Spinal cord (tissue), 9 donors: ENCODE measurements at regions not wholly inside any gene's neighbourhood (a gene's known extent, or its start where the extent isn't known, plus 50 kb on each side); places are given as distances from the start of the nearest gene placed in this dataset.

ENCODE experiments used
- DNase-seq, 6 donors: peaks; one replicate each; pipeline versions ENCODE4 v3.0.0 to v3.0.0-alpha.2; 2013 to 2015; ENCODE audit warnings: low spot score in 6 of 6, low read depth in 4 of 6
- H3K27ac ChIP-seq: one replicate; pipeline ENCODE4 v1.5.1; 2013; ENCODE audit warnings: low read depth, low read length, control low read depth
- H3K27me3 ChIP-seq: one replicate; pipeline ENCODE4 v1.6.1; 2013; ENCODE audit warnings: low read length; ENCODE audit not compliant: control insufficient read depth, insufficient read depth
- H3K36me3 ChIP-seq: one replicate; pipeline ENCODE4 v1.6.1; 2013; ENCODE audit warnings: low read length; ENCODE audit not compliant: control insufficient read depth, insufficient read depth
- H3K4me1 ChIP-seq: one replicate; pipeline ENCODE4 v1.6.1; 2013; ENCODE audit warnings: low read length; ENCODE audit not compliant: control insufficient read depth, insufficient read depth
- H3K4me3 ChIP-seq: one replicate; pipeline ENCODE4 v1.5.1; 2013; ENCODE audit warnings: low read depth, low read length, control low read depth
- H3K9me3 ChIP-seq: one replicate; pipeline ENCODE4 v1.6.1; 2013; ENCODE audit warnings: low read length; ENCODE audit not compliant: control insufficient read depth, insufficient read depth
- WGBS: methylation state at CpG from one replicate; pipeline ENCODE4 v1.1.5; 2013; ENCODE audit warnings: missing lambda C conversion rate; ENCODE audit not compliant: insufficient coverage; 5-methylcytosine and 5-hydroxymethylcytosine counted together
- donor health status: healthy.

- no CpG with 5 or more reads among the region's 2 CpGs for WGBS
- no peaks in the 10 kb centered on the region for H3K36me3 ChIP-seq
- no peaks in the 10 kb centered on the region for H3K9me3 ChIP-seq
- H3K4me3 ChIP-seq, result no peak overlapping the region
- H3K4me1 ChIP-seq, result no peaks in the 10 kb centered on the region
- DNase-seq, result no peak
- H3K27me3 ChIP-seq, result no peaks in the 10 kb centered on the region
- H3K27ac ChIP-seq, result no peak overlapping the region
These were observed 375.7 kb upstream of the B3GALT2 start for GRCh38 chr1:193562121-193562520.

GRCh38 chr1:193558491-193559028, 372.1 kb upstream of the B3GALT2 start:
- no peak overlapping the region for H3K4me3 ChIP-seq
- no peak overlapping the region for H3K27ac ChIP-seq
- no peaks in the 10 kb centered on the region for H3K36me3 ChIP-seq
- H3K4me1 ChIP-seq, result no peaks in the 10 kb centered on the region
- no peak for DNase-seq
- WGBS, result no CpG with 5 or more reads among the region's 4 CpGs
- H3K27me3 ChIP-seq, result no peaks in the 10 kb centered on the region
- no peaks in the 10 kb centered on the region for H3K9me3 ChIP-seq

- Histone ChIP-seq H3K36me3 (no peaks in the 10 kb centered on the region), H3K4me1 (no peaks in the 10 kb centered on the region), H3K27ac (no peak overlapping the region), H3K9me3 (no peaks in the 10 kb centered on the region), H3K4me3 (no peak overlapping the region), H3K27me3 (no peaks in the 10 kb centered on the region)
- no peak for DNase-seq
- WGBS, result no CpG with 5 or more reads among the region's 4 CpGs
These were observed 369.4 kb upstream of the B3GALT2 start for GRCh38 chr1:193555662-193556441.

GRCh38 chr1:193553564-193553963, 367.2 kb upstream of the B3GALT2 start:
- no peak for DNase-seq
- no peaks in the 10 kb centered on the region for H3K36me3 ChIP-seq
- H3K9me3 ChIP-seq, result no peaks in the 10 kb centered on the region
- no peaks in the 10 kb centered on the region for H3K4me1 ChIP-seq
- no peaks in the 10 kb centered on the region for H3K27me3 ChIP-seq
- no peak overlapping the region for H3K27ac ChIP-seq
- WGBS, result 100% methylated on average over 1 of the region's 2 CpGs
- H3K4me3 ChIP-seq, result no peak overlapping the region

GRCh38 chr1:193552274-193552673, 365.9 kb upstream of the B3GALT2 start:
- Histone ChIP-seq H3K4me1 (no peaks in the 10 kb centered on the region), H3K4me3 (no peak overlapping the region), H3K36me3 (no peaks in the 10 kb centered on the region), H3K27me3 (no peaks in the 10 kb centered on the region), H3K9me3 (no peaks in the 10 kb centered on the region), H3K27ac (no peak overlapping the region)
- DNase-seq, result no peak
- no CpG with 5 or more reads among the region's 4 CpGs for WGBS

GRCh38 chr1:193549081-193549480, 362.7 kb upstream of the B3GALT2 start:
- no peak for DNase-seq
- H3K27me3 ChIP-seq, result no peaks in the 10 kb centered on the region
- WGBS, result no CpG with 5 or more reads among the region's 1 CpG
- no peak overlapping the region for H3K4me3 ChIP-seq
- no peak overlapping the region for H3K27ac ChIP-seq
- no peaks in the 10 kb centered on the region for H3K9me3 ChIP-seq
- no peaks in the 10 kb centered on the region for H3K36me3 ChIP-seq
- H3K4me1 ChIP-seq, result no peaks in the 10 kb centered on the region

- no peak overlapping the region for H3K27ac ChIP-seq
- H3K4me3 ChIP-seq, result no peak overlapping the region
- H3K9me3 ChIP-seq, result no peaks in the 10 kb centered on the region
- no peaks in the 10 kb centered on the region for H3K36me3 ChIP-seq
- DNase-seq, result peak in 5 of 6 donors; percentile 29 to 81 (median 38)
- H3K4me1 ChIP-seq, result no peaks in the 10 kb centered on the region
- 40% methylated on average over 1 of the region's 2 CpGs for WGBS
- H3K27me3 ChIP-seq, result no peaks in the 10 kb centered on the region
These were observed 358.8 kb upstream of the B3GALT2 start for GRCh38 chr1:193545171-193545570.

- Histone ChIP-seq H3K27me3 (no peaks in the 10 kb centered on the region), H3K27ac (no peak overlapping the region), H3K4me1 (no peaks in the 10 kb centered on the region), H3K9me3 (no peaks in the 10 kb centered on the region), H3K4me3 (no peak overlapping the region), H3K36me3 (no peaks in the 10 kb centered on the region)
- WGBS, result 90% methylated on average over 2 of the region's 4 CpGs
- DNase-seq, result no peak
These were observed 356.8 kb upstream of the B3GALT2 start for GRCh38 chr1:193543259-193543658.

GRCh38 chr1:193542690-193543089, 356.3 kb upstream of the B3GALT2 start:
- no peak overlapping the region for H3K4me3 ChIP-seq
- peak in 1 of 6 donors; percentile 11 for DNase-seq
- H3K9me3 ChIP-seq, result no peaks in the 10 kb centered on the region
- no peaks in the 10 kb centered on the region for H3K27me3 ChIP-seq
- no peaks in the 10 kb centered on the region for H3K4me1 ChIP-seq
- H3K36me3 ChIP-seq, result no peaks in the 10 kb centered on the region
- WGBS, result 40% methylated on average over 1 of the region's 1 CpG
- no peak overlapping the region for H3K27ac ChIP-seq

GRCh38 chr1:193540511-193540910, 354.1 kb upstream of the B3GALT2 start:
- Histone ChIP-seq H3K36me3 (no peaks in the 10 kb centered on the region), H3K27ac (no peak overlapping the region), H3K9me3 (no peaks in the 10 kb centered on the region), H3K27me3 (no peaks in the 10 kb centered on the region), H3K4me1 (no peaks in the 10 kb centered on the region), H3K4me3 (no peak overlapping the region)
- DNase-seq, result no peak
